Coronary artery (tissue), 2 donors: ENCODE measurements at regions not wholly inside any gene's neighbourhood (a gene's known extent, or its start where the extent isn't known, plus 50 kb on each side); places are given as distances from the start of the nearest gene placed in this dataset.

Source experiments
- DNase-seq: peaks from one replicate; pipeline ENCODE4 v3.0.0-alpha.2; 2017; ENCODE audit warnings: low spot score
- H3K27ac ChIP-seq, 2 donors: fragments of 200-600 bp; sonication (generic); one replicate each; pipeline ENCODE4 v1.5.1; 2016 to 2019
- H3K4me3 ChIP-seq: fragments of 200-600 bp; sonication (generic); 2 replicates; pipeline ENCODE4 v1.5.1; 2016; ENCODE audit warnings: mild to moderate bottlenecking, moderate library complexity
- TF ChIP-seq, protein P1 (sequence below): fragments of 200-600 bp; sonication (generic); IDR thresholded peaks from one replicate; pipeline ENCODE4 v1.5.1; 2019; ENCODE audit warnings: antibody characterized with exemption

DNA sequence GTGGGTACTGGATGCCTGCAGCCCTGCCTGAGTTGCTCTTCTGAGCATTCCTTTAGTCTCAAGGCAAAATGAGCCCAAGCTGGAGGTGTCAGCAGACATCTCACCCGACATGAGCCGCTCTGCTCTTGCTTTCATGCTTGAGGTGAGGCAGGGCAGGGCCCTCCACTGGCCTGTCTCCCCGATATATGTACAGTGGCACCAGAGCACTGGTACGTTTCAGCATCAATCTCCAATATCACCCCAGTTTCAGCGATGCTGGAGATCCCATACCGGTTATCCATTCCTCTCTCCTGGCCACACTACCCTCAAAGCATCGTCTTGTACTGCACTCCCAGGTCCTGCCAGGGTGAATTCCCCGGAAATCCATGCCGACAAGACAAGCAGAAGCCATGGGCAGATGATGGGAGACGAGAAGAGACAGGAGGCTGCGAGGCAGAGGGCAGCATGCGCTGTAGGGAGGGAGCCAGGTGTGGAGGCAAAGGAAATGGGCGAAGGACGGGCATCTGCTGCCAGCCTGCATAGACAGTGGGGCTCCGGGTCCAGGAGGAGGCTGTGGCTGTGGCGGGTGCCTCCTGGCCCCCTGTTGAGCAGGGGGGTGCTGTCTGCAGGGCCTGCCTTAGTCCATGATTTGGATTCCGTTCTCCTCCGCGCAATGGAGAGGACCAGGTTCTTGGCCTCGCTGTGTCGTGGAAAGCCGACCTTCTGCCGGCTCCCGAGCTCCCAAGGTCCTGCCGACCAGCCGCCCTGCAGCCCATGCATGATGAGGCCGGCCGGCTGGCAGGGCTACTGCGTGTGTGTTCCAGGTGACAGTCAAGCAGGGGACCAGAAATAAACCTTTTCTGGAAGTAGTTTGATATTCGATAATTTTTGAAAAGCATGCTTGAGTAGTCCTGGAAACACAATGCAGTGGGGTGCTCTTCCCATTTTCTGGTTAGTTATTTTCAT is 152.2 kb upstream of the IRX2 start:
- peak; percentile 26 for DNase-seq
- H3K4me3 ChIP-seq, result no peak overlapping the region
- H3K27ac ChIP-seq, result no peak overlapping the region
- TF ChIP-seq, protein P1, sequence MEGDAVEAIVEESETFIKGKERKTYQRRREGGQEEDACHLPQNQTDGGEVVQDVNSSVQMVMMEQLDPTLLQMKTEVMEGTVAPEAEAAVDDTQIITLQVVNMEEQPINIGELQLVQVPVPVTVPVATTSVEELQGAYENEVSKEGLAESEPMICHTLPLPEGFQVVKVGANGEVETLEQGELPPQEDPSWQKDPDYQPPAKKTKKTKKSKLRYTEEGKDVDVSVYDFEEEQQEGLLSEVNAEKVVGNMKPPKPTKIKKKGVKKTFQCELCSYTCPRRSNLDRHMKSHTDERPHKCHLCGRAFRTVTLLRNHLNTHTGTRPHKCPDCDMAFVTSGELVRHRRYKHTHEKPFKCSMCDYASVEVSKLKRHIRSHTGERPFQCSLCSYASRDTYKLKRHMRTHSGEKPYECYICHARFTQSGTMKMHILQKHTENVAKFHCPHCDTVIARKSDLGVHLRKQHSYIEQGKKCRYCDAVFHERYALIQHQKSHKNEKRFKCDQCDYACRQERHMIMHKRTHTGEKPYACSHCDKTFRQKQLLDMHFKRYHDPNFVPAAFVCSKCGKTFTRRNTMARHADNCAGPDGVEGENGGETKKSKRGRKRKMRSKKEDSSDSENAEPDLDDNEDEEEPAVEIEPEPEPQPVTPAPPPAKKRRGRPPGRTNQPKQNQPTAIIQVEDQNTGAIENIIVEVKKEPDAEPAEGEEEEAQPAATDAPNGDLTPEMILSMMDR, result no peak

DNA sequence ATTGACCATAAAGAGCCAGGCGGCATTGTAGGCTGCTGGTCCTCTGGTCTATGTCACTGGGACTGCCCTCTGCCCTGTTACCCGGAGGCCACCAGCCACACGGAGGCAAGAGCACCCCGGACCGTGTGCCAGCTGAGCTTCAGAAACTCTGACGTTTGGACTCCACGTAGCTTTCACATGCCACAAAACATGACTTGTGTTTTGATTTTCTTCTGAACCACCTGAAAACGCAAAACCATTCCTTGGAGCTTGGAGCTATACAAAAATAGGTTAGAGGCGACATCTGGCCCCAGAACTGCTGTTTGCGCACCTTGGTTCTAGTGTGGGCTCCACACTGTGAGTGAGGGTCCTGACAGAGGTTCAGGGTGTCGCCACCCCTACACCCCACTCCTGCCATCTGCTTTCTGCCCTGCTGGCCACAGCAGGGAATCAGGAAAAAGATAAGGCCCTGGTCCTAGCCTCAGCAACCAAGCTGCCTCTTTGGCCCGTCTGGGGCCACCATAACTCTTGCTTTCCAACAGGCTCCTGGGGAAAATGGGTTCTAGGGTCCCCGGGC is 151.3 kb upstream of the IRX2 start:
- H3K27ac ChIP-seq, result no peak overlapping the region
- no peak overlapping the region for H3K4me3 ChIP-seq
- TF ChIP-seq, protein P1, result no peak
- peak; percentile 41 for DNase-seq

DNA sequence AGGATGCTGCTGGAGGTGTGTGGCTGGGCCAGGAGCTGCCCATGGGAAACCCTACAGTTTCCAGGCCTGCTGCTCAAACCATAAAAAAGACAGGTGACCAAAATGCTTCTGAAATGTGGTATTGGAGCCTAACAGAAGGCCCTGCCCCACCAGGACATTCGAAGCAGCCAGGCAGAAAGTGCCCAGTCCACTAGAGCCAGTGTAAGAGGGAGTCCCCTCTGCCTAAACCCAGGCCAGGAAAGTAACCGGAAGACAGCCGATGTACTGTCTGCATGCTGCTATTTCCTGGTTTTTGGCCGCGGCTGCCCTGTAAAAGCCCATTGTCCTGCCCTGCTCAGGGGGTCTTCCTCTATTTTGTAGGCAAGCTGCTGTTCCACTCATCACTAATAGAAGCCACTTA is 150.7 kb upstream of the IRX2 start:
- Histone ChIP-seq H3K27ac (no peak overlapping the region), H3K4me3 (no peak overlapping the region)
- TF ChIP-seq, protein P1, result no peak
- DNase-seq, result peak; percentile 36

DNA sequence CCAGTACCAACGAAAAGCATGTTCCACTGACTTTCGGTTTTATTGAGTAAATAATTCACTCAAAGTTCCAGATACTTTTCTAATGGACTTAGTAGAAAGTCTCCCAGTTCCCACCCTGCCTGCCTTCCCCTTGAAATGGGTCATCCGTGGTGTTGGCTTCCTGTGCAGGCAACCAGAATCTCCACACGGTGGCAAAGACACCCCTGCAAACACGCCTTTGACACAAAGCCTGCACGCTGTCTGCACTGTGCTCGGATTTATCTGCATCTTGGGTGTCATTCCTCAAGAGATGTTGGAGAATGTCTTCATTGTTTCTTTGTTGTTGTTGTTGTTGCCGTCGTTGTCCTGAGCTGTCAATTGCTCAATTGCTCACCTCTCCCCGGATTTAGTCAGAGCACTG is 150.0 kb upstream of the IRX2 start:
- TF ChIP-seq, protein P1, result no peak
- no peak for DNase-seq
- H3K27ac ChIP-seq, result no peak overlapping the region
- H3K4me3 ChIP-seq, result no peak overlapping the region

DNA sequence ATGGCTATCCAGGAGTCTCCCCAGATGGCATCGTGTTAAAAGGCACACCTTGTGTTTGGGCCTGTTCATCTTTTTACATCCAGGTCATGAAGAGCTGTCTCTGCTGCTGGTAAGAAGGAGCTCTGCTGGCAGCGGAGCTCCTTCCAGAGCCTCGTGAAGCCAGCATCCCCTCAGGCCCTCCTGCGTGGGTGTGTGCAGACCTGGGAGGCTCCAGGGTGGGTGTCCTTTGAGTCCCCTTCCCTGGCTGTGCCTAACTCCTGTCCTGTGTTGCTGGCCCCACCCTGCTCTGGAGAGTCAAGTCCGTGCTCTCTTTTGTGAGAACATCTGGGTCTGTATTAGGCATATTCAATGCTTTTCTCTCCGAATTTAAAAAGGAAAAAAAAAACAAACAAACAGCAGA is 149.6 kb upstream of the IRX2 start:
- DNase-seq, result peak; percentile 46
- Histone ChIP-seq H3K27ac (no peak overlapping the region), H3K4me3 (no peak overlapping the region)
- TF ChIP-seq, protein P1, result no peak

DNA sequence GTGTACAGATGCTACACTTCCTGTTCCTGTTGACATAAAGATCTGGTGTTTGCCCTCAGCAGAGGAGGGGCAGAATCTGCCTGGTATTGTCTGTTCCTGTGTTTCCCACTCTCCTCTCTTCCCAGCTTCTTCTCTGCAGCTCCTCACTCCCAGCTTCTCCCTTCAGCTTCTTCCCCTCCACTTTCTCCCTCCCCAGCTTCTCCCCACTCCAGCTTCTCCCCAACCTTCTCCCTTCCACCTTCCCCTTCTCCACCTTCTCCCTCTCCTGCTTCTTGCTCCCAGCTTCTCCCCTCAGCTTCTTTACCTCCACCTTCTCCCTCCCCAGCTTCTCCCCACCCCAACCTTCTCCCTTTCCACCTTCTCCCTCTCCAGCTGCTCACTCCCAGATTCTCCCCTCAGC is 148.9 kb upstream of the IRX2 start:
- no peak for DNase-seq
- Histone ChIP-seq H3K27ac (no peak overlapping the region), H3K4me3 (no peak overlapping the region)
- TF ChIP-seq, protein P1, result no peak

DNA sequence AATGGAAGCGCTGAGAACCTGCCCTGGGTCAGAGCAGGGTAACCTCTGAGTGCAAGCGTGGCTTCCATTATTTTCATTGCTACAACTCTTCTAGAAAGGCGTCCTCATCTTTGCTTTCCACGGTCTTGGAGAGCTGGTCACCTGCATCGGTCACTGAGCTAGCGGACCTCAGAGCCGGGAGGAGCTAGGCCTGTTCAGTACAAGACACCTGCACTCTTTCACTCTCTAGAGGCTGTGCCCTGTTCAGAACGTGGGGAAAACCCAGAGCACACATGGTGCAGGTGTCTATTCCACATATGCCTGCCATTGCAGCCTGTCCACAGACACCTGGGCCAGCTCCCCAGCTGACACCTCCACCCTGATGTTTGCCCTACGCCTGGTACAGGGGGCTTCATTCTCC is 147.8 kb upstream of the IRX2 start:
- H3K27ac ChIP-seq, result no peak overlapping the region
- peak; percentile 17 for DNase-seq
- TF ChIP-seq, protein P1, result no peak
- no peak overlapping the region for H3K4me3 ChIP-seq
